ENCODE measurements at regions not wholly inside any gene's neighbourhood (a gene's known extent, or its start where the extent isn't known, plus 50 kb on each side); places are given as distances from the start of the nearest gene placed in this dataset.
"Not testable (repeated sequence)": the region's sequence is repeated elsewhere in the genome, so short reads cannot be mapped to it uniquely, and the experiment has no call there.

DNA sequence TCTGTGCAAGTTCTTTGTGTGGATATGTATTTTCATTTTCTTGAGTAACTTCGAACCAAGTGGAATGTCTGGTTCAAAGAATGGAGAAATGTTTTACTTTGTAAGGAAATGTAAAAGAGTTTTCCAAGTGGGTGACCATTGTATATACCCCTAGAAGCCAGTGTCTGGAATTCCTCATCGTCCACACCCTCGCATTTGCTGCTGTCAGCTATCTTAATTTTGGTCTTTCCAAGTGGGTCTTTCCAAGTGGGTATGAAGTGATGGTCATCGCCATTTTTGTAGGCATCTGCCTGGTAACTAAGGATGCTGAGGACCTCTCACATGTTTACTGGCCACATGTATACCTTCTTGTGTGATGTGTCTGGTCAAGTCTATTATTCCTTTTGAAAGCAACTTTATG is 547.5 kb downstream of the TBC1D22A start:
- Histone ChIP-seq H3K36me3 (ENCODE audit: control insufficient read depth in 1 of 2, insufficient read depth in 2 of 2, low read length in 2 of 2) (no peaks in the 10 kb centered on the region), H3K9me3 (ENCODE audit: control insufficient read depth in 1 of 2, low read length in 2 of 2) (peaks cover 0 to 8% of the 10 kb centered on the region in 2 donors), H3K4me1 (ENCODE audit: control insufficient read depth in 1 of 2, insufficient read depth in 2 of 2, low read length in 2 of 2) (no peaks in the 10 kb centered on the region), H3K27ac (ENCODE audit: low read length) (no peak overlapping the region), H3K27me3 (ENCODE audit: low read depth, low read length) (no peaks in the 10 kb centered on the region), H3K4me3 (ENCODE audit: low read depth in 1 of 2, low read length in 2 of 2) (no peak overlapping the region)

DNA sequence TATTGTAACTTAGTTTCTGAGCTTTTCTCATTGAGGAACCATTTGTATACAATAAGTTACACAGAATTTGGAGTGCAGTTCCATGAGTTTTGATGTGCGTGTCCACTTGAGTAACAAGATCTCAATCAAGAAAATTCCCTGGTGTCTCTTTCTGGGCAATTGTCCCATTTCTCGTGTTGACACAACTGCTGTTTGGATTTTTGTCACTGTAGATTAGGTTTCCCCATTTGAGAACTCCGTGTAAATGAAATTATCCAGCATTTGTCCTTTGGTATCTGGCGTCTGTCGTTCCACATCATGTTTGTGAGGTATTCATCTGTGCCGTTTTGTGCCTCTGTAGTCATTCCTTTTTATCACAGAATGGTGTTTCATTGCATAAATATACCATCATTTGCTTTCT is 547.0 kb downstream of the TBC1D22A start:
- H3K9me3 ChIP-seq (ENCODE audit: control insufficient read depth in 1 of 2, low read length in 2 of 2) = peaks cover 0 to 5% of the 10 kb centered on the region in 2 donors
- no peaks in the 10 kb centered on the region for H3K36me3 ChIP-seq (ENCODE audit: control insufficient read depth in 1 of 2, insufficient read depth in 2 of 2, low read length in 2 of 2)
- H3K4me3 ChIP-seq (ENCODE audit: low read depth in 1 of 2, low read length in 2 of 2) = no peak overlapping the region

DNA sequence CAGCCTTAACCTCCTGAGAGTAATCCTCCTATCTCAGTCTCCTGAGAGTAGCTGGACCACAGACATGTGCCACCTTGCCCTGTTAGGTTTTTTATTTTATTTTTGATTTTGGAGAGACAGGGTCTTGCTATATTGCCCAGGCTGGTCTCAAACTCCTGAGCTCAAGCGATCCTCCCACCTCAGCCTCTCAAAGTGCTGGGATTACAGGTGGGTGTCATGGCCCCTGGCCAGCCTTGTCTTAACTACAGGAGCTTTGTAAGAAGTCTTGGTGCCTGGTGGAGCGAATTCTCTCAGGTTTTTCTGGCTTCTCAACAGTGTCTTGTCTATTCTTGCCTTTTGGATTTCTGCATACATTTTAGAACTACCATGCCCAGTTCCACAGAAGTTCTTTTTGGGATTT is 546.4 kb downstream of the TBC1D22A start:
- H3K4me1 ChIP-seq (ENCODE audit: control insufficient read depth in 1 of 2, insufficient read depth in 2 of 2, low read length in 2 of 2) = no peaks in the 10 kb centered on the region
- H3K36me3 ChIP-seq (ENCODE audit: control insufficient read depth in 1 of 2, insufficient read depth in 2 of 2, low read length in 2 of 2) = no peaks in the 10 kb centered on the region
- H3K27ac ChIP-seq (ENCODE audit: low read length) = no peak overlapping the region
- peaks cover 0 to 5% of the 10 kb centered on the region in 2 donors for H3K9me3 ChIP-seq (ENCODE audit: control insufficient read depth in 1 of 2, low read length in 2 of 2)
- H3K4me3 ChIP-seq (ENCODE audit: low read depth in 1 of 2, low read length in 2 of 2) = no peak overlapping the region
- no peaks in the 10 kb centered on the region for H3K27me3 ChIP-seq (ENCODE audit: low read depth, low read length)

More for the DNA sequence above, 547.0 kb downstream of the TBC1D22A start:
- Histone ChIP-seq H3K4me1 (ENCODE audit: control insufficient read depth in 1 of 2, insufficient read depth in 2 of 2, low read length in 2 of 2) (no peaks in the 10 kb centered on the region), H3K27ac (ENCODE audit: low read length) (no peak overlapping the region), H3K27me3 (ENCODE audit: low read depth, low read length) (no peaks in the 10 kb centered on the region)

DNA sequence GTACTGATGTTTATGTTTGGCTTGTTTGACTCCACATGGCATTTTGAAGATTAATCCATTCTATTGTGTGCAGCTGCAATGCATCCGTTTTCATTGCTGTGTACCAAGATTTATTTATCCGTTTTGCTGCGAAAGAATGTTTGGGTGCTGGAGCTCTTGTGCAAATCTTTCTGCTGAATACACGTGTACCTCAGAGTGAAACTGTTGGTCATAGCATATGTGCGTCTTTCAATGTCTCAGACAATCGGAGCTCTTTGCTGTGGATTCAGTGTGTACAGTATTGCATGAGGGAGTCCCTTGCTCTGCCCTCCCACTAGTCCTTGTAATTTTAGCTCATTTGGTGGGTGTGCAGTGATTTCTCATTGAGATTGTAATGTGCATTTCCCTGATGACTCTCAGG is 545.4 kb downstream of the TBC1D22A start:
- Histone ChIP-seq H3K36me3 (ENCODE audit: control insufficient read depth in 1 of 2, insufficient read depth in 2 of 2, low read length in 2 of 2) (no peaks in the 10 kb centered on the region), H3K27me3 (ENCODE audit: low read depth, low read length) (no peaks in the 10 kb centered on the region), H3K27ac (ENCODE audit: low read length) (no peak overlapping the region), H3K4me1 (ENCODE audit: control insufficient read depth in 1 of 2, insufficient read depth in 2 of 2, low read length in 2 of 2) (no peaks in the 10 kb centered on the region), H3K9me3 (ENCODE audit: control insufficient read depth in 1 of 2, low read length in 2 of 2) (peaks cover 0 to 5% of the 10 kb centered on the region in 2 donors), H3K4me3 (ENCODE audit: low read depth in 1 of 2, low read length in 2 of 2) (no peak overlapping the region)

DNA sequence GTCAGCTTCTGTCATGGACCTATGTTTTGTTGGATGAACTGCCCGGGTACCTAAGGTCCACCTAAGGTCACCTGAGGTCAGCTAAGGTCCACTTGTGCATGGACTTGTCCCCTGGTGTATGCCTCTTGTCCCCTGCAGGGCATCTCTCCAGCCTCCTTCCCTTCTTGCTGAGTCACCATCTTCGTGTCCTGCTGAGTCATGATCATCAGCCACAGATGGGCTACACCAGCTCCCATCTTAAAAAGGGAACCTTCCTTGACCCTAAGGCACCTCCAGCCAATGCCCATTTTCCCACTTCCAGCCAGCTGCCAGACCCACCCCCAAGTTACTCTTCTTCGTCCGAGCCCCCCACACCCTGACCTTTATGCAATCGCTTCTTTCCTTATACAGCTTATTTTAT is 544.9 kb downstream of the TBC1D22A start:
- H3K4me1 ChIP-seq (ENCODE audit: control insufficient read depth in 1 of 2, insufficient read depth in 2 of 2, low read length in 2 of 2) = no peaks in the 10 kb centered on the region
- H3K27ac ChIP-seq (ENCODE audit: low read length) = no peak overlapping the region
- no peaks in the 10 kb centered on the region for H3K27me3 ChIP-seq (ENCODE audit: low read depth, low read length)
- no peak overlapping the region for H3K4me3 ChIP-seq (ENCODE audit: low read depth in 1 of 2, low read length in 2 of 2)
- peaks cover 0 to 4% of the 10 kb centered on the region in 2 donors for H3K9me3 ChIP-seq (ENCODE audit: control insufficient read depth in 1 of 2, low read length in 2 of 2)
- H3K36me3 ChIP-seq (ENCODE audit: control insufficient read depth in 1 of 2, insufficient read depth in 2 of 2, low read length in 2 of 2) = no peaks in the 10 kb centered on the region

DNA sequence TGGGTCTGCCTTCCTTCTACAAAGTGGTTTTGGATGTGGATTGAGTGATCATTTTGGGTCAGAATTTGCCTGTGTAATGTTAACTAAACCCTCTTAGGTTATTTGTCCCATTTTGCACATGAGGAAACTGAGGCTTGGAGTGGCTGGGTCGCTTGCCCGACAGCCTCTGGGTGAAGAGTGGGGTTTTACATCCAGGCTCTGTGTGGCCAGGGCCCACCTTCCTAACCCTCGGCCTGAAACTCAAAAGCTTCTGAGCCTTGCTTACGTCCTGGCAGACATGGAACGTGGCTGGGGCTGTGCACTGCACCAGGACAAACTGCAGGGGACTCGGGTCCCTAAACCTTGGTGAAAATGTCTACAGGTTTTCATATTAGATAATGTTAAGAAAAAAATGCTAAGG is 542.4 kb downstream of the TBC1D22A start:
- no peak overlapping the region for H3K4me3 ChIP-seq (ENCODE audit: low read depth in 1 of 2, low read length in 2 of 2)
- H3K36me3 ChIP-seq (ENCODE audit: control insufficient read depth in 1 of 2, insufficient read depth in 2 of 2, low read length in 2 of 2) = no peaks in the 10 kb centered on the region
- no peaks in the 10 kb centered on the region for H3K4me1 ChIP-seq (ENCODE audit: control insufficient read depth in 1 of 2, insufficient read depth in 2 of 2, low read length in 2 of 2)
- no peaks in the 10 kb centered on the region for H3K27me3 ChIP-seq (ENCODE audit: low read depth, low read length)
- no peaks in the 10 kb centered on the region for H3K9me3 ChIP-seq (ENCODE audit: control insufficient read depth in 1 of 2, low read length in 2 of 2)
- no peak overlapping the region for H3K27ac ChIP-seq (ENCODE audit: low read length)

DNA sequence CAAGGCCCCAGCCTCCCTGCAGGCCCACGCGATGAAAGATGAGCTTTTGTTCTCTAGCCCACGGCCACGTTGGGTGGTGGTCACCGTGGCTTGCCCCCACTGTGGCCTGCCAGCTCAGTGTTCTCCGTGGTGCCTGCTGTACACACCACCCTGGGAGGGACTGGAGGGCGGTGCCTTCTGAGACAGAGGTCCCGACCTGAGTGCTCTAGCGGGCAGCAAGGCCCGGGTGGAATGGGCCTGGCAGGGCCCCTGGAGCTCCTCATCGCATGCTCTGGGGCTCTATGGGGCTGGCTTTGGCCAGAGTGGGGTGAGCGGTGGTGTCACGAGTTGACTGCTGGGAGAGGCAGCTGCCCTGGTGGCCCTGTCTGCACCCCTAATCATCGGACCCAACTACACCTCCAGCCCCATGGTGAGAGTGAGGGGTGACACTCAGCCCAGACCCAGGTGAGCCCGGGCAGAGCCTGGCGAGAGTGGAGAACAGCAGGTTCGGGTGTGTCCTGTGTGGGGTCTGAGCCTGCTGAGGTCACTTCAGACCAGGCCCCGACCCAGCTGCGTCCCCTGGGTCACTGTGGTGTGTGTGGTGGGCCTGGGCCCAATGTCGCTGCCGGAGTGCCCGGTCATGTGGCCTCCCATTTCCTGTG is 541.9 kb downstream of the TBC1D22A start:
- Histone ChIP-seq H3K27me3 (ENCODE audit: low read depth, low read length) (no peaks in the 10 kb centered on the region), H3K36me3 (ENCODE audit: control insufficient read depth in 1 of 2, insufficient read depth in 2 of 2, low read length in 2 of 2) (no peaks in the 10 kb centered on the region), H3K27ac (ENCODE audit: low read length) (no peak overlapping the region), H3K9me3 (ENCODE audit: control insufficient read depth in 1 of 2, low read length in 2 of 2) (no peaks in the 10 kb centered on the region), H3K4me3 (ENCODE audit: low read depth in 1 of 2, low read length in 2 of 2) (no peak overlapping the region), H3K4me1 (ENCODE audit: control insufficient read depth in 1 of 2, insufficient read depth in 2 of 2, low read length in 2 of 2) (no peaks in the 10 kb centered on the region)

DNA sequence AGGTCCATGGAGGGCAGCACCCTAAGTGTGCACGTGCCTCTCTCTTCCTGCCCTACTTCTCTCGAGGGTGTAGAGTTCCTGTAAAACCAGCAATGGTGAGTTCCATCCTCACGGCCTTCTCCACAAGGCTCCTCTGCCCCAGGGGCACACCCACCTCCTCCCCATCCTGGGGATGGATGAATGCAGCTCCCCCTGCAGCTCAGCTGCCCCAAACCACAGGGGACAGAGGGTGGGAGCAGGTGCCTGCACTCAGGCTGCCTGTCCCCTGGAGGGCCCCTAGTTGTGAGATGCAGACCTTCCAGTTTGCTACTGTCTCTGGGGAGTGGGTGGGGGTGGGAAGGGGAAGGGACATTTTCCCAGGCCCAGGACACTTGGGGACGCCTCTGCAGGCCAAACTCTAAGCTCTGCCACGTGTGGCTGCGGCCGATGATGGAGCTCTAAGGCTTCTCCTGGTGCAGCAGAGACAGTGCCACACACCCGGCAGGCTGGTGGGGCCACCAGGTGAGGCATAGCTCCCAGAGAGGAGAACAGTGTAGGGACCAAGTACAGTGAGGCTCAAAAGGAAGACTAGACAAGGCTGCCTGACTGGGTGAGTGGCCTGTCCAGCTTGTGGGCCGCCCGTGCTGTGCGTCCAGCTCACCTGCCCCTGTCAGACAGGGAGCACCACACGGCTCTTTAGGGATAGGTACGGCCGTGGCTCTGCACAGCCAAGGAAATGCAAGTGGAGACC is 540.9 kb downstream of the TBC1D22A start:
- H3K27ac ChIP-seq (ENCODE audit: low read length) = no peak overlapping the region
- no peaks in the 10 kb centered on the region for H3K4me1 ChIP-seq (ENCODE audit: control insufficient read depth in 1 of 2, insufficient read depth in 2 of 2, low read length in 2 of 2)
- H3K9me3 ChIP-seq (ENCODE audit: control insufficient read depth in 1 of 2, low read length in 2 of 2) = no peaks in the 10 kb centered on the region
- no peak overlapping the region for H3K4me3 ChIP-seq (ENCODE audit: low read depth in 1 of 2, low read length in 2 of 2)
- no peaks in the 10 kb centered on the region for H3K27me3 ChIP-seq (ENCODE audit: low read depth, low read length)
- no peaks in the 10 kb centered on the region for H3K36me3 ChIP-seq (ENCODE audit: control insufficient read depth in 1 of 2, insufficient read depth in 2 of 2, low read length in 2 of 2)

DNA sequence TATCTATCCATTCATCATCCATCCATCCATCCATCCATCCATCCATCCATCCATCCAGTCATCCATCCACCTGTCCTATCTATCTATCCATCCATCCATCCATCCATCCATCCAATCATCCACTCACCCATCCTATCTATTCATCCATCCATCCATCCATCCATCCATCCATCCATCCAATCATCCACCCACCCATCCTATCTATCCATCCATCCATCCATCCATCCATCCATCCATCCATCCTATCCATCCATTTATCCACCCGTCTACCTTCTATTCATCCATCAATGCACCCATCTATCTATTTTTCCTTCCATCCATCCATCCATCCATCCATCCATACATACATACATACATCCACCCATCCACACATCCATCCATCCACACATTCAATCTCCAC is 540.1 kb downstream of the TBC1D22A start:
- not testable (repeated sequence) for H3K9me3 ChIP-seq (ENCODE audit: control insufficient read depth in 1 of 2, low read length in 2 of 2); H3K36me3 ChIP-seq (ENCODE audit: control insufficient read depth in 1 of 2, insufficient read depth in 2 of 2, low read length in 2 of 2); H3K4me3 ChIP-seq (ENCODE audit: low read depth in 1 of 2, low read length in 2 of 2); H3K27me3 ChIP-seq (ENCODE audit: low read depth, low read length); H3K27ac ChIP-seq (ENCODE audit: low read length); H3K4me1 ChIP-seq (ENCODE audit: control insufficient read depth in 1 of 2, insufficient read depth in 2 of 2, low read length in 2 of 2)

DNA sequence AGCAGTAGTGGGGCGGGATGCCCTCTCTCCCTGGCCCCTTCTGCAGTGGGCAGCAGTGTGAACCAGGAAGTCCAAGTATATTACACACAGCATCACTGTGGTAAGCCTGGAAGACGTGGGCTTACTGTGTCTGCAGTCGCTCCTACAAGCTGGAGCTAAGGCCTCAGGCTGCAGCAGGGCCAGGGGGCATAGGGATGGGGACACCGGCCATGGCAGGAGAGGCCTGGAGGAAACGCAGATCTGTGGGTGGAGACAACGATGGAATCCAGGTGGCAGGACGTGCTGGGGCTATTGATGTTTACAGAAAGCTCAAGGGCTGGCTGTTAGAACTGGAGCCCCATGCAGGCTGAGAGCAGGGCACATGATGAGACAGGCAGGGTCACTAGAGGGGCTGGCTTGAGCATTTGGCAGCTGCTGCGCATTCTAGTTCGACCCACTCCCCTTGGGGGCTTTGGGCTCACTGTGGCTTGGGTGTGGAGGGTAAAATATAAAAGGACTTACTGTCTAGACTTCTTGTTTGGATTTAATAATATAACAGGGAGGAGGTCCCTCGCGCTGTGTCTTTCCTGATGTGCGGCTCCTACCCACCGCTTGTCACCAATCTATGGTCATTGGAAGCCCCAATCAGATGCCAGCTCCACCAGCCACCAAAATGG is 539.5 kb downstream of the TBC1D22A start:
- H3K36me3 ChIP-seq (ENCODE audit: control insufficient read depth in 1 of 2, insufficient read depth in 2 of 2, low read length in 2 of 2) = no peaks in the 10 kb centered on the region

DNA sequence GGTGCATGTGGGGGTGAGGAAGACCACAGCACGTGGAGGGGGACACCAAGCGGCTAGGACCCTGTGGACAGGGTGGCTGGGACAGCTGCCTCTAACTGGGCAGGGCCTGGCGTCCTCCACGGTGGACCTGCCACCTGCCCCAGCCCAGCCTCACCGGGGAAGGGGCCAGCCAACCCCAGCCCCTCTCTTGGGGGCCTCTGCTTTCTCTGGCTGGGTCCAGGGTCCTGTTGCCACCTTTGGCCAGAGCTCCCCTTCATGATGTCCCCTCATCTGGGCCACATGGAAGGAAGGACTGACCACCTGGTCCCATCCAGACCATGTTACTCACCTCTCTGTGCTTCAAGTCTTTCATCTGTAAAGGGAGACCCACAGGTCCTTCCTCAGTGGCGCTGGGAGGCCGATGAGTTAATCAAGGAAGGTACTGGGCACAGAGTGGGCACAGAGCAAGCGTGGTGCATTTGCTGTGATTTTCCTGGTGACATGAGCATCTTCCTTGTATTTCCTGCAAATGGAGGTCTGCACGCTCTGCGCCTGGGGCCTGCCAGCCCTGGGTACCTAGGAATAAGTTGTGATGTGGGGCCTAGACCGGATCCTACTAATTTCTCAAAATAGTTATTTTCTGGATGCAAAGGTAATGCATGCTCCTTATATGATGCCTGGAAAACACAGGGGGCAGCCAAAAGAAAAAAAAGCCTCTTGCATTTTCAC is 538.4 kb downstream of the TBC1D22A start:
- no peaks in the 10 kb centered on the region for H3K9me3 ChIP-seq (ENCODE audit: control insufficient read depth in 1 of 2, low read length in 2 of 2)
- H3K27ac ChIP-seq (ENCODE audit: low read length) = no peak overlapping the region
- H3K36me3 ChIP-seq (ENCODE audit: control insufficient read depth in 1 of 2, insufficient read depth in 2 of 2, low read length in 2 of 2) = no peaks in the 10 kb centered on the region
- no peak overlapping the region for H3K4me3 ChIP-seq (ENCODE audit: low read depth in 1 of 2, low read length in 2 of 2)
- no peaks in the 10 kb centered on the region for H3K4me1 ChIP-seq (ENCODE audit: control insufficient read depth in 1 of 2, insufficient read depth in 2 of 2, low read length in 2 of 2)
- no peaks in the 10 kb centered on the region for H3K27me3 ChIP-seq (ENCODE audit: low read depth, low read length)

More for the DNA sequence above, 539.5 kb downstream of the TBC1D22A start:
- Histone ChIP-seq H3K9me3 (ENCODE audit: control insufficient read depth in 1 of 2, low read length in 2 of 2) (no peaks in the 10 kb centered on the region), H3K4me3 (ENCODE audit: low read depth in 1 of 2, low read length in 2 of 2) (no peak overlapping the region), H3K27me3 (ENCODE audit: low read depth, low read length) (no peaks in the 10 kb centered on the region), H3K27ac (ENCODE audit: low read length) (no peak overlapping the region), H3K4me1 (ENCODE audit: control insufficient read depth in 1 of 2, insufficient read depth in 2 of 2, low read length in 2 of 2) (no peaks in the 10 kb centered on the region)

All from muscle layer of duodenum (tissue), 2 donors.